Smooth muscle cell (in vitro differentiated cells): ENCODE measurements at regions not wholly inside any gene's neighbourhood (a gene's known extent, or its start where the extent isn't known, plus 50 kb on each side); places are given as distances from the start of the nearest gene placed in this dataset.

Source experiments
- DNase-seq: peaks from one replicate; lab custom pipeline; 2025; ENCODE audit not compliant: unreplicated experiment; lab: John Stamatoyannopoulos, UW
- H2AFZ ChIP-seq: fragments of 200-600 bp; sonication (generic); 2 replicates; pipeline ENCODE4 v1.6.0; 2016; ENCODE audit warnings: antibody characterized with exemption, low read depth, mild to moderate bottlenecking
- H3F3A ChIP-seq: fragments of 200-600 bp; sonication (generic); 2 replicates; pipeline ENCODE4 v1.6.0; 2017; ENCODE audit warnings: antibody characterized with exemption, low read depth
- H3K27ac ChIP-seq: fragments of 200-600 bp; sonication (generic); 2 replicates; pipeline ENCODE4 v1.5.1; 2016; ENCODE audit warnings: low read depth, mild to moderate bottlenecking
- H3K27me3 ChIP-seq: fragments of 200-600 bp; sonication (generic); 2 replicates; pipeline ENCODE4 v1.6.1; 2016; ENCODE audit warnings: low read depth, mild to moderate bottlenecking
- H3K36me3 ChIP-seq: fragments of 200-600 bp; sonication (generic); 2 replicates; pipeline ENCODE4 v1.5.1; 2016; ENCODE audit warnings: low read depth
- H3K4me1 ChIP-seq: fragments of 200-600 bp; sonication (generic); 2 replicates; pipeline ENCODE4 v1.5.1; 2016; ENCODE audit warnings: low read depth
- H3K4me2 ChIP-seq: fragments of 200-600 bp; sonication (generic); 2 replicates; pipeline ENCODE4 v1.6.0; 2016; ENCODE audit warnings: mild to moderate bottlenecking
- H3K4me3 ChIP-seq: fragments of 200-600 bp; sonication (generic); 2 replicates; pipeline ENCODE4 v1.5.1; 2016; ENCODE audit warnings: mild to moderate bottlenecking
- H3K79me2 ChIP-seq: fragments of 200-600 bp; sonication (generic); 2 replicates; pipeline ENCODE4 v1.6.0; 2016; ENCODE audit warnings: low read depth, mild to moderate bottlenecking
- H3K9ac ChIP-seq: fragments of 200-600 bp; sonication (generic); 2 replicates; pipeline ENCODE4 v1.6.0; 2016; ENCODE audit warnings: low read depth
- H3K9me3 ChIP-seq: fragments of 200-600 bp; sonication (generic); replicated peaks from 2 replicates; pipeline ENCODE4 v1.5.1; 2016; ENCODE audit warnings: low read depth
- H4K20me1 ChIP-seq: fragments of 200-600 bp; sonication (generic); 2 replicates; pipeline ENCODE4 v1.6.0; 2016; ENCODE audit warnings: low read depth
- CTCF ChIP-seq: fragments of 200-600 bp; sonication (generic); IDR thresholded peaks from 2 replicates; pipeline ENCODE4 v1.5.1; 2017; ENCODE audit warnings: borderline replicate concordance, mild to moderate bottlenecking, antibody characterized with exemption; ENCODE audit not compliant: insufficient read depth, poor library complexity, severe bottlenecking
- WGBS: methylation state at CpG from one replicate; pipeline ENCODE4 v1.1.7; 2016; ENCODE audit warnings: low lambda C conversion rate; 5-methylcytosine and 5-hydroxymethylcytosine counted together

GRCh38 chr11:36729825-36730224, 131.8 kb upstream of the RAG2 start:
- no peaks in the 10 kb centered on the region for H3K79me2 ChIP-seq
- no peaks in the 10 kb centered on the region for H4K20me1 ChIP-seq
- no peak for TF ChIP-seq CTCF
- no peak overlapping the region for H3K27ac ChIP-seq
- no peaks in the 10 kb centered on the region for H3K4me1 ChIP-seq
- WGBS, result 51% methylated on average over 3 of the region's 3 CpGs
- DNase-seq, result no peak
- no peak overlapping the region for H3K4me2 ChIP-seq
- no peak overlapping the region for H2AFZ ChIP-seq
- peaks cover 4% of the 10 kb centered on the region for H3K27me3 ChIP-seq
- no peaks in the 10 kb centered on the region for H3K9me3 ChIP-seq
- H3K9ac ChIP-seq, result no peak overlapping the region
- H3F3A ChIP-seq, result no peaks in the 10 kb centered on the region
- no peak overlapping the region for H3K4me3 ChIP-seq
- no peaks in the 10 kb centered on the region for H3K36me3 ChIP-seq

- no peaks in the 10 kb centered on the region for H3F3A ChIP-seq
- 88% methylated on average over 2 of the region's 2 CpGs for WGBS
- H3K79me2 ChIP-seq, result no peaks in the 10 kb centered on the region
These were observed 128.4 kb upstream of the RAG2 start for GRCh38 chr11:36726420-36726819.

GRCh38 chr11:36724742-36725385, 126.8 kb upstream of the RAG2 start:
- no peaks in the 10 kb centered on the region for H3K4me1 ChIP-seq
- H3K9ac ChIP-seq, result no peak overlapping the region
- no peaks in the 10 kb centered on the region for H3F3A ChIP-seq
- no peaks in the 10 kb centered on the region for H3K9me3 ChIP-seq
- H3K27me3 ChIP-seq, result peaks cover 5% of the 10 kb centered on the region
- WGBS, result 86% methylated on average over 5 of the region's 5 CpGs
- H3K4me2 ChIP-seq, result no peak overlapping the region
- no peak overlapping the region for H3K27ac ChIP-seq
- no peaks in the 10 kb centered on the region for H3K79me2 ChIP-seq
- H3K4me3 ChIP-seq, result no peak overlapping the region
- H3K36me3 ChIP-seq, result no peaks in the 10 kb centered on the region
- H4K20me1 ChIP-seq, result no peaks in the 10 kb centered on the region
- H2AFZ ChIP-seq, result no peak overlapping the region
- TF ChIP-seq CTCF, result no peak
- no peak for DNase-seq

More at GRCh38 chr11:36726420-36726819, 128.4 kb upstream of the RAG2 start:
- DNase-seq, result no peak
- Histone ChIP-seq H4K20me1 (no peaks in the 10 kb centered on the region), H3K4me1 (no peaks in the 10 kb centered on the region), H3K9ac (no peak overlapping the region), H3K36me3 (no peaks in the 10 kb centered on the region), H2AFZ (no peak overlapping the region), H3K9me3 (no peaks in the 10 kb centered on the region), H3K4me2 (no peak overlapping the region), H3K27ac (no peak overlapping the region), H3K4me3 (no peak overlapping the region), H3K27me3 (peaks cover 5% of the 10 kb centered on the region)
- no peak for TF ChIP-seq CTCF

GRCh38 chr11:36722421-36722820, 124.4 kb upstream of the RAG2 start:
- Histone ChIP-seq H3K36me3 (no peaks in the 10 kb centered on the region), H2AFZ (no peak overlapping the region), H3K4me3 (no peak overlapping the region), H3K4me2 (no peak overlapping the region), H3F3A (no peaks in the 10 kb centered on the region), H3K27ac (no peak overlapping the region), H3K79me2 (no peaks in the 10 kb centered on the region), H3K4me1 (peaks cover 10% of the 10 kb centered on the region), H3K27me3 (peaks cover 5% of the 10 kb centered on the region), H3K9ac (no peak overlapping the region), H3K9me3 (no peaks in the 10 kb centered on the region), H4K20me1 (no peaks in the 10 kb centered on the region)
- WGBS, result 100% methylated on average over 2 of the region's 2 CpGs
- DNase-seq, result no peak
- TF ChIP-seq CTCF, result no peak
